ENCODE measurements at regions not wholly inside any gene's neighbourhood (a gene's known extent, or its start where the extent isn't known, plus 50 kb on each side); places are given as distances from the start of the nearest gene placed in this dataset.

- TF ChIP-seq ZNF462 (CRISPR knock-in tag; IDR thresholded peaks at IDR 0.05) (no peak), POLR2AphosphoS5 (IDR thresholded peaks at IDR 0.05; ENCODE audit: low read depth) (no peak)
These were observed 1938.6 kb upstream of the PIK3C3 start (continued) for GRCh38 chr18:40016405-40016804.

GRCh38 chr18:40013001-40013609, 1941.9 kb upstream of the PIK3C3 start:
- Histone ChIP-seq H3K27ac (ENCODE audit: low read depth) (no peak overlapping the region), H3K4me2 (no peak overlapping the region), H3K79me2 (replicated peaks; ENCODE audit: insufficient read depth) (no peaks in the 10 kb centered on the region), H3K36me3 (ENCODE audit: insufficient read depth) (no peaks in the 10 kb centered on the region), H3K9me2 (ENCODE audit: insufficient read depth) (no peaks in the 10 kb centered on the region), H3K4me3 (no peak overlapping the region), H3K4me1 (ENCODE audit: insufficient read depth) (no peaks in the 10 kb centered on the region; the same call in none of the 2 replicates), H3K27me3 (ENCODE audit: insufficient read depth) (no peaks in the 10 kb centered on the region), H3F3A (replicated peaks; ENCODE audit: low read depth) (no peaks in the 10 kb centered on the region), H4K20me1 (replicated peaks; ENCODE audit: insufficient read depth) (no peaks in the 10 kb centered on the region), H2AFZ (no peak overlapping the region)
- no peak for DNase-seq (ENCODE audit: low spot score)
- Mint-ChIP-seq H3K9me3 (no peaks in the 10 kb centered on the region), H3K27me3 (ENCODE audit: insufficient read depth, low read depth, poor library complexity) (peaks cover 2% of the 10 kb centered on the region), H3K4me3 (no peak overlapping the region), H3K36me3 (ENCODE audit: low read depth) (no peaks in the 10 kb centered on the region), H3K27ac (no peak overlapping the region), H3K4me1 (peaks cover 9% of the 10 kb centered on the region)
- ATAC-seq, result no peak
- no peak for TF ChIP-seq EZH2 (IDR thresholded peaks at IDR 0.05; ENCODE audit: low read depth, unreplicated experiment)
- no peak for TF ChIP-seq EZH2phosphoT487 (IDR thresholded peaks at IDR 0.05; ENCODE audit: unreplicated experiment)
- TF ChIP-seq STAT1 (IDR thresholded peaks at IDR 0.05; ENCODE audit: unreplicated experiment), result no peak
- TF ChIP-seq ZNF331 (CRISPR knock-in tag; IDR thresholded peaks at IDR 0.05; ENCODE audit: low read depth), result no peak
- TF ChIP-seq CREB1 (CRISPR knock-in tag; IDR thresholded peaks at IDR 0.05; ENCODE audit: low read depth), result no peak
- no peak for TF ChIP-seq JUNB (IDR thresholded peaks at IDR 0.05; ENCODE audit: unreplicated experiment)
- TF ChIP-seq ZNF462 (CRISPR knock-in tag; IDR thresholded peaks at IDR 0.05), result no peak
- TF ChIP-seq NANOG (IDR thresholded peaks at IDR 0.05; ENCODE audit: borderline replicate concordance), result no peak
- TF ChIP-seq ZNF114 (CRISPR knock-in tag; IDR thresholded peaks at IDR 0.05), result no peak
- TF ChIP-seq POLR2AphosphoS5 (IDR thresholded peaks at IDR 0.05; ENCODE audit: low read depth), result no peak

All from GM23338 (cell line).